Ectodermal cell (in vitro differentiated cells): ENCODE measurements at regions not wholly inside any gene's neighbourhood (a gene's known extent, or its start where the extent isn't known, plus 50 kb on each side); places are given as distances from the start of the nearest gene placed in this dataset.

Experiments
- H3K27ac ChIP-seq: 2 replicates; pipeline ENCODE4 v1.7.0; 2013; ENCODE audit warnings: mild to moderate bottlenecking, low read depth, low read length; ENCODE audit not compliant: insufficient read depth, poor library complexity, severe bottlenecking
- H3K27me3 ChIP-seq: 2 replicates; pipeline ENCODE4 v1.7.0; 2013; ENCODE audit warnings: mild to moderate bottlenecking, low read length; ENCODE audit not compliant: insufficient read depth, control insufficient read depth, poor library complexity, severe bottlenecking
- H3K36me3 ChIP-seq: one replicate; pipeline ENCODE4 v1.7.0; 2013; ENCODE audit warnings: low read length; ENCODE audit not compliant: control insufficient read depth, insufficient read depth
- H3K4me1 ChIP-seq: one replicate; pipeline ENCODE4 v1.7.0; 2013; ENCODE audit warnings: low read length; ENCODE audit not compliant: control insufficient read depth, insufficient read depth
- H3K4me3 ChIP-seq: 2 replicates; pipeline ENCODE4 v1.7.0; 2013; ENCODE audit warnings: low read depth, low read length, control low read depth; ENCODE audit not compliant: insufficient read depth
- H3K9me3 ChIP-seq: 2 replicates; pipeline ENCODE4 v1.7.0; 2013; ENCODE audit warnings: mild to moderate bottlenecking, low read length, moderate library complexity; ENCODE audit not compliant: control insufficient read depth
- WGBS, 2 experiments: methylation state at CpG; one replicate each; pipeline ENCODE4 v1.1.7; 2013; ENCODE audit warnings: missing lambda C conversion rate in 2 of 2; 5-methylcytosine and 5-hydroxymethylcytosine counted together

DNA sequence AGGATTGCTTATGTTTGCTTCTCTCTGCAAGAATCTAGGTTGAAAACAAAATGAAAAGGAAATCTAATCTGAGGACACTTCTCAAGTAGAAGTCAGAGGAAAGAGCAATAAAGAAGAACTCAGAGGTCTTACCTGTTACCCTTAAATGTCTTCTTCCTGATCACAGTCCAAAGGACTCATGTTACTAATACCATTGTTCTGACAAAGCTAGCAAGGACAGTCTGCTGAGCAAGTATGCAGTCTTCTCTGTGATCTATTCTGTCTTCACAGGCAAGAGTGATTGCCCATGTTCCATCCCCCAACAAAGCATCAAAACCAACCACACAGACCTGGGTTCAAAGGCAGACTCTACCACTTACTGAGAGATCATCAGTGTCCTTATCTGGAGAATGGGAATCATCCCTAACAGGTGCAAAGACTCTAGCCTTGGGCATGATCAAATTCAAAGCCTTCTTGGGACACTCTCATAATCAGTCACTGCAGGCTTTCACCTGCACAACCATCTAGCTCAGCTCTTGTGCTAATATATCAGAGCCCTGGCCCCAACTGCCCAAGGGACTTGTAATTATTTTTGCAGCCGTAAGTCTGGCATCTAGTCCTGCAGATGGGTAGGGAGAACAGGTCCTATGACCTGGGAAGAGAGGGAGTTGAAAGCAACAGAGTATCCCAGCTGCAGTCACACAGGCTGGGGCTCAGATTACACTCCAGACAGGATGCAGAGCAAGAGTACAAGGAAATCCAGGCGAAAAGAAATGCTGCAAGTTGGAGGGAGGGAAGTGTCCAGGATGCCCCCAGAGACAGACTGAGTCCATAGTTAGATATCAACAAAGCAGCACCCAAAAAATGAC, 97.9 kb upstream of the NUDT4 start:
- H3K27me3 ChIP-seq, result no peaks in the 10 kb centered on the region
- H3K9me3 ChIP-seq, result no peaks in the 10 kb centered on the region
- H3K4me1 ChIP-seq, result peaks cover 7% of the 10 kb centered on the region
- 71 to 77% methylated on average over 2 of the region's 2 CpGs for WGBS, 2 experiments
- H3K27ac ChIP-seq, result no peak overlapping the region
- H3K36me3 ChIP-seq, result no peaks in the 10 kb centered on the region
- no peak overlapping the region for H3K4me3 ChIP-seq

GRCh38 chr12:93287149-93287548, 90.6 kb upstream of the NUDT4 start:
- no peaks in the 10 kb centered on the region for H3K4me1 ChIP-seq
- H3K27me3 ChIP-seq, result no peaks in the 10 kb centered on the region
- H3K27ac ChIP-seq, result no peak overlapping the region
- H3K9me3 ChIP-seq, result no peaks in the 10 kb centered on the region
- 88 to 91% methylated on average over 2 of the region's 3 CpGs for WGBS, 2 experiments
- H3K4me3 ChIP-seq, result no peak overlapping the region
- H3K36me3 ChIP-seq, result no peaks in the 10 kb centered on the region

DNA sequence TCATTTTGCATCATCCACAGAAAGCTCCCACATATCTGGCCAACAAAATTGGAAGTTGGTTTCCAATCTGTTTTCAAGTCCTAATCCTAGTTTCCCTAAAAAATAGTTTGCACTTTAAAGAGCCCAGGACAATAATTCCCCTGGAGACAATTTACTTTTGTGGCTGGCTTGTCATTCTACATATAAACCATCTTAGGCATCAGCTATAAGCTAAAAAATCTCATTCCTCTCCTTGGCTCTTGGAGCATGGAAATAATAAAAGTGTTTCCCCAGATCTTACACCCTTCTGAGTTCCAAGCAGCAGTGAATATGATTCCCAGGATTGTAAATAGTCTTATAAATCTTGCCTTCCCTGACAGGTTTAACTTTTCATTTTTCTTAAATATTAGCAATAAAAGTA, 89.1 kb upstream of the NUDT4 start:
- H3K27ac ChIP-seq, result no peak overlapping the region

DNA sequence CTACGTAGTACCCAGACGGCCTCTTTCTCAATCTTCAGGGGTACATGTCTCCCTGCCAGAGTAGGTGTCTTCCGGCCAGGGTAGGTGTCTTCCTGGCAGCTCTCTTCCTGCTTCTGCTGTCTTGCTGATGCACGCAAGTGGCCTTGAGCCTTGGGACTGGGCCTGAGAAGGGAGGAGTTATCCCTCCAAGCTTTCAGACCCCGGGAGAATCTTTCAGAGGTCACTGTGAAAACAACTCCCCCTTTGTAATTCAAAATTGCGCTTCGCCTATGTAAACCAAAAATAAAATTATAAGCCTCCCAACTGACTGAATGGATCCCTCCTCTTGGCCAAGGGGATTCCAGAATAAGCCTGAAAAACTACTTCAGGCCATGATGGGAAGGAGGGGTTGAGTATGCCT, 87.3 kb upstream of the NUDT4 start:
- WGBS, 2 experiments, result 71 to 81% methylated on average over 7 of the region's 7 CpGs
- Histone ChIP-seq H3K4me1 (no peaks in the 10 kb centered on the region), H3K27ac (no peak overlapping the region), H3K36me3 (no peaks in the 10 kb centered on the region), H3K9me3 (no peaks in the 10 kb centered on the region), H3K4me3 (no peak overlapping the region), H3K27me3 (no peaks in the 10 kb centered on the region)

More for the DNA sequence above, 89.1 kb upstream of the NUDT4 start:
- Histone ChIP-seq H3K4me1 (no peaks in the 10 kb centered on the region), H3K27me3 (no peaks in the 10 kb centered on the region), H3K9me3 (no peaks in the 10 kb centered on the region), H3K4me3 (no peak overlapping the region), H3K36me3 (no peaks in the 10 kb centered on the region)

- no peak overlapping the region for H3K4me3 ChIP-seq
- H3K9me3 ChIP-seq, result no peaks in the 10 kb centered on the region
- 94 to 95% methylated on average over 6 of the region's 6 CpGs for WGBS, 2 experiments
- H3K27me3 ChIP-seq, result no peaks in the 10 kb centered on the region
- no peaks in the 10 kb centered on the region for H3K36me3 ChIP-seq
- H3K4me1 ChIP-seq, result peaks cover 4% of the 10 kb centered on the region
- no peak overlapping the region for H3K27ac ChIP-seq
Observed at GRCh38 chr12:93292213-93292612, 85.5 kb upstream of the NUDT4 start.

- H3K27me3 ChIP-seq, result no peaks in the 10 kb centered on the region
- peaks cover 4% of the 10 kb centered on the region for H3K4me1 ChIP-seq
- no peak overlapping the region for H3K27ac ChIP-seq
- H3K4me3 ChIP-seq, result no peak overlapping the region
- H3K9me3 ChIP-seq, result no peaks in the 10 kb centered on the region
- no peaks in the 10 kb centered on the region for H3K36me3 ChIP-seq
- 78 to 81% methylated on average over 6 of the region's 6 CpGs for WGBS, 2 experiments
Observed at GRCh38 chr12:93292731-93293566, 84.8 kb upstream of the NUDT4 start.

DNA sequence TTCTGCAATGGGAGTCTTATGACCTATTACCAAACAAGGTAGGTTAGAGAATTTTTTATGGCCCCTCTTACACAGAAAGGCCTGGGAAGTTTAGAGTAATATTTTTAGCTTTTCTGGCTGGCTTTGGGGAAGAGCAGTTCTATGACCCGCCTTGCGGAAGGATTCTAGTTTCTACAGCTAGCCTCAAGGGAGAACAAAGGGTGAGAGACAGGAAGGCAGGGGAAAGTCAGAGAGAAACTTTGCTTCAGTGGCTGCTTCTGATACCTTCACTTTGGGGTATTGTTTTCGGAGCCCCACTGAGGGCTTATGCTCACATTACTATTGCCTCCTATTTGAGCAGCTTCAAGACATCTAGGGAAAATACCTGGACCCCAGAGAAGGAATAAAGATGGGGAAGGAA, 80.7 kb upstream of the NUDT4 start:
- Histone ChIP-seq H3K36me3 (no peaks in the 10 kb centered on the region), H3K4me1 (peaks cover 4% of the 10 kb centered on the region), H3K9me3 (no peaks in the 10 kb centered on the region), H3K4me3 (no peak overlapping the region), H3K27ac (no peak overlapping the region), H3K27me3 (no peaks in the 10 kb centered on the region)
- WGBS, 2 experiments, result 93 to 95% methylated on average over 3 of the region's 3 CpGs

DNA sequence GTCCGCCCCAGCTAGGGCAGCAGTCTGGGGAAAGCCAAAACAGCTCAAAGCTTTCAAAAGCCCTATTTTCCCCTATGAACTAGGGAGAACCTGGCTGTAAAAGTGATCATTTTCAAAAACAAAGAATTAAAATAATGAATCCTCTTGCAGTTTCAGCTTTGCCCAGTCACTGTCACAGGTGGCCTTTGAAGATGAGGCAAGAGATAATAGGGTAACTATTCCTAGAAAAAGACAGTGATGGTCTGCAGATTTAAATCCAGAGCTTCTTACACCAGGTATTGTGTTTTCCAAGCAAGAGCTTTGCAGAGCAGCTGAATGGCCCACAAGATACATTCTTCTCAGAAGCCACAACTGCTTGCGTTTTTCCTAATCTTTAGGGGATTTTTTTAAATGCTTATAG, 80.2 kb upstream of the NUDT4 start:
- Histone ChIP-seq H3K4me1 (peaks cover 4% of the 10 kb centered on the region), H3K27me3 (no peaks in the 10 kb centered on the region), H3K27ac (no peak overlapping the region), H3K9me3 (no peaks in the 10 kb centered on the region), H3K36me3 (no peaks in the 10 kb centered on the region), H3K4me3 (no peak overlapping the region)
- WGBS, 2 experiments, result 88 to 93% methylated on average over 1 to 2 of the region's 2 CpGs

DNA sequence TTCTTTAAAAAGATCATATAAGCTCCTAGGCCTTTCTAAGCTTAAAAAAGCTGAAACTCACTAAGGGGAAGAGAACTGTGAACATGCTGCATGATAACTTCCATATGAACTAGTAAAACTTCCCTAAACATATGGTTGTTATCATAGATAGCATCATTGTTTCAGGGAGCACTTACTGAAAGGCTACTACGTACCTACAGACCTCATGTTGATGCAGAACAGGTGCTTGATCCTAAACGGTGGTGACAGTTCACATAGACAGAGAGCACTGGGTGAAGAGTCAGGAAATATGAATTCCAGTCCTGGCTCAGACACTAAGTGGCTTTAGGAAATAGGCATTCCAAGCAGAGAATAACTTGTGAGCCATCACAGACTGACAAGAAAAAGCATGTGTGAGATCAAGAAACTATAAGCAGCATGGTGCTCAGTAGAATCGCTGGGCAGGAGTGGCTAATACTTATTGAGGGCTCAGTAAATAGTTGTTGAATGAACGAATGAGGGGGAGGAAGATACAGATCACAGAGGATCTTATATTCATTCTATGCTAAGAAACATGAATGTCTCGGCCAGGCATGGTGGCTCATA, 78.4 kb upstream of the NUDT4 start:
- Histone ChIP-seq H3K9me3 (no peaks in the 10 kb centered on the region), H3K36me3 (no peaks in the 10 kb centered on the region), H3K27me3 (no peaks in the 10 kb centered on the region), H3K4me3 (no peak overlapping the region), H3K4me1 (peaks cover 4% of the 10 kb centered on the region), H3K27ac (no peak overlapping the region)
- 90 to 93% methylated on average over 5 of the region's 5 CpGs for WGBS, 2 experiments

- peaks cover 4% of the 10 kb centered on the region for H3K4me1 ChIP-seq
- H3K9me3 ChIP-seq, result no peaks in the 10 kb centered on the region
- H3K27me3 ChIP-seq, result no peaks in the 10 kb centered on the region
- H3K4me3 ChIP-seq, result no peak overlapping the region
- H3K27ac ChIP-seq, result no peak overlapping the region
- H3K36me3 ChIP-seq, result no peaks in the 10 kb centered on the region
- WGBS, 2 experiments, result 91 to 96% methylated on average over 2 of the region's 2 CpGs
Observed at GRCh38 chr12:93300611-93301021, 77.1 kb upstream of the NUDT4 start.
